Type B pancreatic cell (in vitro differentiated cells): ENCODE measurements at regions not wholly inside any gene's neighbourhood (a gene's known extent, or its start where the extent isn't known, plus 50 kb on each side); places are given as distances from the start of the nearest gene placed in this dataset.

Source experiments
- DNase-seq: peaks from one replicate; pipeline ENCODE4 v3.0.0; 2021; ENCODE audit warnings: mixed read lengths; ENCODE audit not compliant: unreplicated experiment; ENCODE audit errors: extremely low spot score
- H3K27ac Mint-ChIP-seq: 2 replicates; pipeline ENCODE4 v1.8.0; 2021; ENCODE audit warnings: mild to moderate bottlenecking, mixed read lengths
- H3K27me3 Mint-ChIP-seq: 2 replicates; pipeline ENCODE4 v1.8.0; 2021; ENCODE audit warnings: mixed read lengths
- H3K36me3 Mint-ChIP-seq: 2 replicates; pipeline ENCODE4 v1.8.0; 2021; ENCODE audit warnings: mixed read lengths
- H3K4me1 Mint-ChIP-seq: one replicate; pipeline ENCODE4 v1.8.0; 2021; ENCODE audit warnings: mixed read lengths; ENCODE audit not compliant: unreplicated experiment
- H3K4me3 Mint-ChIP-seq: 2 replicates; pipeline ENCODE4 v1.8.0; 2021; ENCODE audit warnings: mild to moderate bottlenecking, mixed read lengths
- H3K9me3 Mint-ChIP-seq: 2 replicates; pipeline ENCODE4 v1.8.0; 2021; ENCODE audit warnings: mixed read lengths
- TF ChIP-seq, protein P1 (sequence below): fragments of 200-600 bp; sonication (generic); conservative IDR thresholded peaks from 2 replicates; pipeline ENCODE4 v1.5.0; 2021; ENCODE audit warnings: antibody characterized with exemption, mild to moderate bottlenecking

DNA sequence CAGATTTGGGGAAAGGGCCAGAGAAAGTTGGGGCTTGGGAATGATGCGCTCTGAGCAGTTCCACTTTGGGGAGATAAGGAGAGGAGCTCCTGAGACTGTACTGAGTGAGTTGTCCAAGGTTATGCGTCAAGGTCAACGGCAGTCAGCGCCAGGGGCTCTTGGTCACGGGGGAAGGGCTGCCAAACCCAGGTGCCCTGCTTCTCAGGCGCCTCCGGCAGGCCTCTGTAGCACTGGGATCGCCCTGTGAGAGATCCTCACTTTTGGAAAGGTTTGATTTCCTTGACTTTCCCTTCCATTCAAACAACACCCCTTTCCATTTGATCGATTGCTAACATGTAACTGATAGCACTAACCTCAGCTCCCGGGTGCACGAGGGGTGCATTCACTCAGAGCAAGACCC, 136.5 kb upstream of the SOX11 start:
- H3K4me3 Mint-ChIP-seq = no peak overlapping the region
- no peaks in the 10 kb centered on the region for H3K9me3 Mint-ChIP-seq
- H3K27me3 Mint-ChIP-seq = no peaks in the 10 kb centered on the region
- no peak for DNase-seq
- no peaks in the 10 kb centered on the region for H3K36me3 Mint-ChIP-seq
- H3K27ac Mint-ChIP-seq = no peak overlapping the region
- no peaks in the 10 kb centered on the region for H3K4me1 Mint-ChIP-seq
- TF ChIP-seq, protein P1, sequence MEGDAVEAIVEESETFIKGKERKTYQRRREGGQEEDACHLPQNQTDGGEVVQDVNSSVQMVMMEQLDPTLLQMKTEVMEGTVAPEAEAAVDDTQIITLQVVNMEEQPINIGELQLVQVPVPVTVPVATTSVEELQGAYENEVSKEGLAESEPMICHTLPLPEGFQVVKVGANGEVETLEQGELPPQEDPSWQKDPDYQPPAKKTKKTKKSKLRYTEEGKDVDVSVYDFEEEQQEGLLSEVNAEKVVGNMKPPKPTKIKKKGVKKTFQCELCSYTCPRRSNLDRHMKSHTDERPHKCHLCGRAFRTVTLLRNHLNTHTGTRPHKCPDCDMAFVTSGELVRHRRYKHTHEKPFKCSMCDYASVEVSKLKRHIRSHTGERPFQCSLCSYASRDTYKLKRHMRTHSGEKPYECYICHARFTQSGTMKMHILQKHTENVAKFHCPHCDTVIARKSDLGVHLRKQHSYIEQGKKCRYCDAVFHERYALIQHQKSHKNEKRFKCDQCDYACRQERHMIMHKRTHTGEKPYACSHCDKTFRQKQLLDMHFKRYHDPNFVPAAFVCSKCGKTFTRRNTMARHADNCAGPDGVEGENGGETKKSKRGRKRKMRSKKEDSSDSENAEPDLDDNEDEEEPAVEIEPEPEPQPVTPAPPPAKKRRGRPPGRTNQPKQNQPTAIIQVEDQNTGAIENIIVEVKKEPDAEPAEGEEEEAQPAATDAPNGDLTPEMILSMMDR = no peak

GRCh38 chr2:5561006-5561405, 131.2 kb upstream of the SOX11 start:
- DNase-seq = no peak
- Mint-ChIP-seq H3K27me3 (no peaks in the 10 kb centered on the region), H3K4me3 (no peak overlapping the region), H3K4me1 (peaks cover 4% of the 10 kb centered on the region), H3K36me3 (no peaks in the 10 kb centered on the region), H3K9me3 (no peaks in the 10 kb centered on the region), H3K27ac (no peak overlapping the region)
- TF ChIP-seq, protein P1 = no peak

GRCh38 chr2:5562426-5562825, 129.8 kb upstream of the SOX11 start:
- Mint-ChIP-seq H3K36me3 (no peaks in the 10 kb centered on the region), H3K4me1 (peaks cover 4% of the 10 kb centered on the region), H3K27me3 (no peaks in the 10 kb centered on the region), H3K27ac (no peak overlapping the region), H3K9me3 (no peaks in the 10 kb centered on the region), H3K4me3 (no peak overlapping the region)
- TF ChIP-seq, protein P1 = no peak
- no peak for DNase-seq

DNA sequence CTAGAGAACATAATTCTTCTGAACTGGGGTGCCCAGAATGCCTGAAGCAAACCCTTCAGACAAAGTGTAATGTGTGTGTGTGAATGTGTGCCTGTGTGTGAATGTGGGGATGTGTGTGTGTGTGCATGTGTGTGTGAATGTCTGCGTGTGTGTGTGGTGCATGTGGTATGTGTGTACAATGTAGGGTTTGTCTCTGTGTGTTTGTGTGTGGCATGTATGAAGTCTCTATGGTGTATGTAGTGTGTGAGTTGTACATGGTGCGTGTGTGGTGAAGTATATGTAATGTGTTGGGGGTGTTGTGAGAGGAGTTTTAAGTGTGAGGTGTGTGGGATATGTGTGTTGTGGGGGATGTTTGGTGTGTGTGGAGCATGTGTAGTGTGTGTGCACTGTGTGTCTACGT, 129.3 kb upstream of the SOX11 start:
- Mint-ChIP-seq H3K27ac (no peak overlapping the region), H3K27me3 (no peaks in the 10 kb centered on the region)

DNA sequence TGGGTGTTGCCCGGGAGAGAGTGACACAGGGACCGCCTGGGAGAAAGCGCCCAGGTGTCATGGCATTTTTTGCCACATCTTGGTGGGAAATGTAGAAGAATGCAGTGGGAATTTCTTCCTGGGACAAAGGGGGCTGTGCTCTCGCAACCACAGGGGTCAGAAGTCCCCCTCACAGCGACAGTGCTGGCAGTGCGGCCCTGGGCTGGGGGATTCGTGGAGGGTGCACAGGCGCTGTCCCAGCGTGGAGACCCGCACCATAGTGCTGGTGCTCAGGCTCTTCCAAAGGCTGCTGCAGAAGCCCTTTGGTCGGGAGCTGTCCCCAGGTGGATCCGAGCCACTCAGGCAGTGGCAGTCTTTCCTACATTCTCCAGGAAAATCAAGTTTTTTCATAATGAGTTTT, 128.8 kb upstream of the SOX11 start:
- Mint-ChIP-seq H3K36me3 (no peaks in the 10 kb centered on the region), H3K27me3 (no peaks in the 10 kb centered on the region), H3K27ac (no peak overlapping the region), H3K4me3 (no peak overlapping the region), H3K9me3 (no peaks in the 10 kb centered on the region), H3K4me1 (peaks cover 4% of the 10 kb centered on the region)
- TF ChIP-seq, protein P1 = no peak
- DNase-seq = no peak

More for the DNA sequence above, 129.3 kb upstream of the SOX11 start:
- Mint-ChIP-seq H3K9me3 (no peaks in the 10 kb centered on the region), H3K4me3 (no peak overlapping the region), H3K4me1 (peaks cover 4% of the 10 kb centered on the region), H3K36me3 (no peaks in the 10 kb centered on the region)
- DNase-seq = no peak
- TF ChIP-seq, protein P1 = no peak

- Mint-ChIP-seq H3K9me3 (no peaks in the 10 kb centered on the region), H3K36me3 (no peaks in the 10 kb centered on the region), H3K27me3 (no peaks in the 10 kb centered on the region), H3K4me3 (no peak overlapping the region), H3K4me1 (peaks cover 9% of the 10 kb centered on the region), H3K27ac (no peak overlapping the region)
- TF ChIP-seq, protein P1 = no peak
- DNase-seq = no peak
These were observed 122.9 kb upstream of the SOX11 start for GRCh38 chr2:5569256-5569655.
